HepG2 (cell line): ENCODE measurements at regions not wholly inside any gene's neighbourhood (a gene's known extent, or its start where the extent isn't known, plus 50 kb on each side); places are given as distances from the start of the nearest gene placed in this dataset.

Experiments
- ATAC-seq: fragments of 200-7000 bp; cut with Tn5 transposase; 3 replicates; pipeline ENCODE4 v1.9.1; 2020; ENCODE audit warnings: mild to moderate bottlenecking, moderate library complexity
- BruUV-seq: library from RNA; stranded (reverse); fragments of 400-500 nt; replicated peaks from 2 replicates; lab custom pipeline; 2021; lab: Mats Ljungman, UMichigan
- CTCF ChIA-PET: fragments of 300-600 bp; formaldehyde crosslinking; extraction: SDS; loops from one replicate; lab custom pipeline; 2021; ENCODE audit warnings: low total read pairs, inconsistent platforms, low intra/inter-chr PET ratio; lab: Yijun Ruan, JAX
- POLR2A ChIA-PET: fragments of 350-600 bp; sonication (Branson Sonifier 250); formaldehyde crosslinking; loops from one replicate; lab custom pipeline; 2020; ENCODE audit warnings: antibody characterized with exemption, inconsistent platforms; lab: Yijun Ruan, JAX
- DNase-seq: peaks from one replicate; pipeline ENCODE4 v3.0.0-alpha.2; 2015; ENCODE audit warnings: low spot score
- FAIRE-seq: peaks from 3 replicates; lab custom pipeline; 2011; peaks lifted over from hg19 to GRCh38; lab: Jason Lieb, UNC
- H2AFZ ChIP-seq: one replicate; pipeline ENCODE4 v1.6.1; 2011; ENCODE audit warnings: low read length, inconsistent platforms
- H3K27ac ChIP-seq: fragments of 300-600 bp; 3 replicates; pipeline ENCODE4 v1.8.0; 2011; ENCODE audit warnings: mixed run types, mild to moderate bottlenecking, mixed read lengths, low read length, inconsistent platforms; ENCODE audit not compliant: insufficient read depth; ENCODE audit errors: extremely low read length
- H3K27me3 ChIP-seq, 2 experiments: fragments of 200-600 bp in 1 of 2; 2 replicates in 1 of 2; 3 replicates in 1 of 2; pipeline versions ENCODE4 v1.6.0 to v1.8.0; 2011; ENCODE audit warnings: low read length in 2 of 2, mild to moderate bottlenecking in 2 of 2, moderate library complexity in 2 of 2, inconsistent platforms in 1 of 2; ENCODE audit not compliant: insufficient read depth in 2 of 2, control insufficient read depth in 1 of 2
- H3K36me3 ChIP-seq, 2 experiments: fragments of 200-600 bp in 1 of 2; replicated peaks in 1 of 2; 2 replicates in 1 of 2; 3 replicates in 1 of 2; pipeline versions ENCODE4 v1.5.1 to v1.8.0; 2011; ENCODE audit warnings: low read length in 2 of 2, inconsistent platforms in 1 of 2; ENCODE audit not compliant: insufficient read depth in 2 of 2, control insufficient read depth in 1 of 2
- H3K4me1 ChIP-seq: 2 replicates; pipeline ENCODE4 v1.5.1; 2012; ENCODE audit warnings: low read length, inconsistent platforms; ENCODE audit not compliant: insufficient read depth
- H3K4me2 ChIP-seq: 2 replicates; pipeline ENCODE4 v1.6.0; 2011; ENCODE audit warnings: low read depth, low read length, inconsistent platforms
- H3K4me3 ChIP-seq, 3 experiments: fragments of 200-600 bp in 1 of 3; sonication (generic), shearing (Covaris generic) in 1 of 3; replicated peaks in 1 of 3; 2 replicates each; pipeline ENCODE4 v1.5.1; 2011 to 2016; ENCODE audit warnings: low read length in 3 of 3, inconsistent platforms in 2 of 3, low read depth in 2 of 3, mild to moderate bottlenecking in 2 of 3, control low read depth in 1 of 3, mixed read lengths in 1 of 3; ENCODE audit not compliant: insufficient read depth in 1 of 3
- H3K79me2 ChIP-seq: one replicate; pipeline ENCODE4 v1.6.1; 2011; ENCODE audit warnings: low read length, inconsistent platforms; ENCODE audit not compliant: insufficient read depth
- H3K9ac ChIP-seq: 2 replicates; pipeline ENCODE4 v1.6.0; 2011; ENCODE audit warnings: mild to moderate bottlenecking, low read depth, low read length, inconsistent platforms; ENCODE audit not compliant: insufficient read depth
- H3K9me3 ChIP-seq: 2 replicates; pipeline ENCODE4 v1.5.1; 2012; ENCODE audit warnings: mild to moderate bottlenecking, low read length
- H4K20me1 ChIP-seq: 2 replicates; pipeline ENCODE4 v1.6.0; 2011; ENCODE audit warnings: inconsistent platforms, mild to moderate bottlenecking, low read length, moderate library complexity; ENCODE audit not compliant: insufficient read depth
- CEBPG ChIP-seq: IDR thresholded peaks from 2 replicates; pipeline ENCODE4 v1.6.1; 2016
- HES4 ChIP-seq: sonication (generic); formaldehyde crosslinking; IDR thresholded peaks from 2 replicates; pipeline ENCODE4 v1.9.0; 2021; ENCODE audit warnings: mild to moderate bottlenecking, missing genetic modification reagents, borderline replicate concordance
- NAIF1 ChIP-seq: sonication (generic); formaldehyde crosslinking; IDR thresholded peaks from 2 replicates; pipeline ENCODE4 v1.5.0; 2020; ENCODE audit warnings: mild to moderate bottlenecking, missing genetic modification reagents, borderline replicate concordance
- NR2F2 ChIP-seq: IDR thresholded peaks from 2 replicates; pipeline ENCODE4 v1.6.1; 2012; ENCODE audit warnings: low read depth, inconsistent platforms, borderline replicate concordance
- PRDM10 ChIP-seq: sonication (generic); formaldehyde crosslinking; IDR thresholded peaks from 2 replicates; pipeline ENCODE4 v1.4.0; 2020; ENCODE audit warnings: low read depth, missing genetic modification reagents
- SSRP1 ChIP-seq: IDR thresholded peaks from 2 replicates; pipeline ENCODE4 v1.6.1; 2016; ENCODE audit warnings: control low read depth
- YEATS4 ChIP-seq: sonication (generic); formaldehyde crosslinking; IDR thresholded peaks from 2 replicates; pipeline ENCODE4 v1.4.0; 2020; ENCODE audit warnings: missing genetic modification reagents, borderline replicate concordance
- ZBTB44 ChIP-seq: sonication (generic); formaldehyde crosslinking; IDR thresholded peaks from 2 replicates; pipeline ENCODE4 v1.4.0; 2020; ENCODE audit warnings: missing genetic modification reagents
- ZFP41 ChIP-seq: sonication (generic); formaldehyde crosslinking; IDR thresholded peaks from 2 replicates; pipeline ENCODE4 v1.4.0; 2020; ENCODE audit warnings: mild to moderate bottlenecking, missing genetic modification reagents, borderline replicate concordance
- ZNF614 ChIP-seq: IDR thresholded peaks from 2 replicates; pipeline ENCODE4 v1.6.1; 2018; ENCODE audit warnings: missing biosample characterization, missing genetic modification reagents, inconsistent platforms, borderline replicate concordance
- ZNF891 ChIP-seq: sonication (generic); formaldehyde crosslinking; IDR thresholded peaks from 2 replicates; pipeline ENCODE4 v1.5.0; 2020; ENCODE audit warnings: mild to moderate bottlenecking, missing genetic modification reagents
- WGBS: methylation state at CpG from one replicate; pipeline ENCODE4 v1.1.6; 2017; ENCODE audit warnings: low lambda C conversion rate; 5-methylcytosine and 5-hydroxymethylcytosine counted together
- in situ Hi-C: cut with HindIII; loops from 2 replicates; pipeline ENCODE4 v1.10.0; 2017; ENCODE audit warnings: low pct_unique_long_range_greater_than_20kb; ENCODE audit not compliant: extremely low pct_ligation_motif_present
- intact Hi-C: fragments of 100-400 bp; cut with micrococcal nuclease; formaldehyde crosslinking; loops from one replicate; pipeline ENCODE4 v1.10.0; 2022; ENCODE audit not compliant: unreplicated experiment
- TF ChIP-seq, protein P1 (sequence below): IDR thresholded peaks from 2 replicates; pipeline ENCODE4 v1.6.1; 2016; ENCODE audit warnings: mild to moderate bottlenecking

DNA sequence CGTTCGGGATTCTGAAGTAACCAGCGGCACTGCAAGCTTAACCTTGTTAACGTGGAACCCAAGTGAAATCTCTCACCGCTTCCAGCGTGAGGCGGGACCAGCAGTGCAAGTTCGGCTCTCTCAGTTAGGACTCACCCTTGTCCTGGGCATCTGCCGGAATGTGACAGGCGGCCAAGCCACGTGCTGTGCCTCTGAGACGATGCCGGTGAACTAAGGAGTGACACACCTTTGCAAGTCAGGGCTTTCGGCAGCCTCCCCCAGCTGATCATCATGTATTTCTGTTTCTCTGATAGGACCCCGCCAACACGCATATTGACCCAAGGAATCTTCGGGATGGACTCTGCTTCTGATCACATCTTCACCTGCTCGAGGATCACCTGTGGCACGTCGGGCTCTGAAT is 415.0 kb upstream of the IRX1 start:
- no peak for DNase-seq
- Histone ChIP-seq H4K20me1 (no peaks in the 10 kb centered on the region), H3K9me3 (no peaks in the 10 kb centered on the region), H2AFZ (no peak overlapping the region), H3K79me2 (no peaks in the 10 kb centered on the region), H3K27me3 (peaks cover 1 to 23% of the 10 kb centered on the region in 2 experiments), H3K4me2 (no peak overlapping the region), H3K27ac (no peak overlapping the region), H3K9ac (no peak overlapping the region), H3K4me3 (no peak overlapping the region), H3K36me3 (no peaks in the 10 kb centered on the region), H3K4me1 (no peaks in the 10 kb centered on the region)
- BruUV-seq, result no TSS peak
- ATAC-seq, result no peak
- POLR2A ChIA-PET, result no interaction called here
- intact Hi-C loops (no loop called here), in situ Hi-C loops (no loop called here)
- CTCF ChIA-PET, result no interaction called here
- FAIRE-seq, result no peak
- WGBS, result 18% methylated on average over 17 of the region's 20 CpGs
- TF ChIP-seq CEBPG (no peak), HES4 (CRISPR knock-in tag) (no peak), ZNF891 (CRISPR knock-in tag) (no peak), ZFP41 (CRISPR knock-in tag) (no peak), YEATS4 (no peak), ZNF614 (CRISPR knock-in tag) (no peak)

DNA sequence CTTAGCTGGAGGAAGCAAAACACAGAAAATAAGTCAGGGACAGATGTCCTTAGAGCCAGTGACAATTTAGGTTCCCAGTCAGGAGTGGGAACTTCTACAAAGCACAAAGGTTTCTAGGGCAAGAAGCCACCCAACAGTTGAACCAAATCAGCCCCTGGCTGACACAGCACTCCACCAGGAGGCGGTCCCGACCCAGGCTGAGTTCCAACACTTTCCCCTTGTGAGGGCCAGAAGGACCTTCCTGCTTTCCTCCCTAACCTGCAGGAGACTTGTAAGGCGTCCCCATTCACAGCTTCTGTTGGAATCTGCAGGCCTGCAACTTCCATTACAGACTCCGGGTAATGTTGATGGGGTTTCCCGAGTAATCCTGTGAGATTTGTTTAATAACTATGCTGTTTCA is 416.4 kb upstream of the IRX1 start:
- ATAC-seq, result no peak
- Histone ChIP-seq H4K20me1 (no peaks in the 10 kb centered on the region), H3K36me3 (no peaks in the 10 kb centered on the region), H2AFZ (no peak overlapping the region), H3K79me2 (no peaks in the 10 kb centered on the region), H3K4me3 (no peak overlapping the region), H3K9me3 (no peaks in the 10 kb centered on the region), H3K27me3 (peaks cover 1 to 21% of the 10 kb centered on the region in 2 experiments), H3K4me2 (no peak overlapping the region), H3K9ac (no peak overlapping the region), H3K4me1 (no peaks in the 10 kb centered on the region), H3K27ac (no peak overlapping the region)
- WGBS, result 3% methylated on average over 5 of the region's 5 CpGs
- ChIA-PET POLR2A (no interaction called here), CTCF (no interaction called here)
- BruUV-seq, result no TSS peak
- DNase-seq, result no peak
- in situ Hi-C loops, result no loop called here
- FAIRE-seq, result no peak
- intact Hi-C loops, result no loop called here
- TF ChIP-seq ZBTB44 (CRISPR knock-in tag), result no peak
- no peak for TF ChIP-seq NAIF1 (CRISPR knock-in tag)
- no peak for TF ChIP-seq SSRP1 (CRISPR knock-in tag)
- no peak for TF ChIP-seq PRDM10 (CRISPR knock-in tag)
- no peak for TF ChIP-seq NR2F2
- TF ChIP-seq, protein P1, sequence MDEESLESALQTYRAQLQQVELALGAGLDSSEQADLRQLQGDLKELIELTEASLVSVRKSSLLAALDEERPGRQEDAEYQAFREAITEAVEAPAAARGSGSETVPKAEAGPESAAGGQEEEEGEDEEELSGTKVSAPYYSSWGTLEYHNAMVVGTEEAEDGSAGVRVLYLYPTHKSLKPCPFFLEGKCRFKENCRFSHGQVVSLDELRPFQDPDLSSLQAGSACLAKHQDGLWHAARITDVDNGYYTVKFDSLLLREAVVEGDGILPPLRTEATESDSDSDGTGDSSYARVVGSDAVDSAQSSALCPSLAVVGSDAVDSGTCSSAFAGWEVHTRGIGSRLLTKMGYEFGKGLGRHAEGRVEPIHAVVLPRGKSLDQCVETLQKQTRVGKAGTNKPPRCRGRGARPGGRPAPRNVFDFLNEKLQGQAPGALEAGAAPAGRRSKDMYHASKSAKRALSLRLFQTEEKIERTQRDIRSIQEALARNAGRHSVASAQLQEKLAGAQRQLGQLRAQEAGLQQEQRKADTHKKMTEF, result no peak
